ENCODE measurements at regions not wholly inside any gene's neighbourhood (a gene's known extent, or its start where the extent isn't known, plus 50 kb on each side); places are given as distances from the start of the nearest gene placed in this dataset.

GRCh38 chr1:47568763-47569162, 130.9 kb downstream of the FOXD2 start:
- no peaks in the 10 kb centered on the region for H3K9me3 ChIP-seq (ENCODE audit: control insufficient read depth in 2 of 2, insufficient read depth in 1 of 2, low read depth in 1 of 2, low read length in 1 of 2)
- 58 to 75% methylated on average over 5 of the region's 5 CpGs for WGBS, 2 donors
- no peaks in the 10 kb centered on the region for H3K27me3 ChIP-seq (ENCODE audit: control insufficient read depth in 1 of 2, insufficient read depth in 2 of 2, low read length in 2 of 2)
- H3K4me3 ChIP-seq (ENCODE audit: low read depth in 1 of 2, low read length in 2 of 2) = no peak overlapping the region
- H3K27ac ChIP-seq (ENCODE audit: low read depth in 2 of 2, low read length in 1 of 2) = no peak overlapping the region
- H3K4me1 ChIP-seq (ENCODE audit: control insufficient read depth in 2 of 2, insufficient read depth in 2 of 2, low read length in 1 of 2) = no peaks in the 10 kb centered on the region
- no peaks in the 10 kb centered on the region for H3K36me3 ChIP-seq (ENCODE audit: control insufficient read depth in 2 of 2, insufficient read depth in 2 of 2, low read length in 1 of 2)

GRCh38 chr1:47569261-47569660, 131.4 kb downstream of the FOXD2 start:
- H3K4me1 ChIP-seq (ENCODE audit: control insufficient read depth in 2 of 2, insufficient read depth in 2 of 2, low read length in 1 of 2) = no peaks in the 10 kb centered on the region
- H3K4me3 ChIP-seq (ENCODE audit: low read depth in 1 of 2, low read length in 2 of 2) = no peak overlapping the region
- no peaks in the 10 kb centered on the region for H3K27me3 ChIP-seq (ENCODE audit: control insufficient read depth in 1 of 2, insufficient read depth in 2 of 2, low read length in 2 of 2)
- no peak overlapping the region for H3K27ac ChIP-seq (ENCODE audit: low read depth in 2 of 2, low read length in 1 of 2)
- H3K9me3 ChIP-seq (ENCODE audit: control insufficient read depth in 2 of 2, insufficient read depth in 1 of 2, low read depth in 1 of 2, low read length in 1 of 2) = no peaks in the 10 kb centered on the region
- H3K36me3 ChIP-seq (ENCODE audit: control insufficient read depth in 2 of 2, insufficient read depth in 2 of 2, low read length in 1 of 2) = no peaks in the 10 kb centered on the region
- WGBS, 2 donors = 73 to 76% methylated on average over 5 of the region's 5 CpGs

GRCh38 chr1:47569681-47570470, 132.0 kb downstream of the FOXD2 start:
- Histone ChIP-seq H3K4me1 (ENCODE audit: control insufficient read depth in 2 of 2, insufficient read depth in 2 of 2, low read length in 1 of 2) (no peaks in the 10 kb centered on the region), H3K4me3 (ENCODE audit: low read depth in 1 of 2, low read length in 2 of 2) (no peak overlapping the region), H3K36me3 (ENCODE audit: control insufficient read depth in 2 of 2, insufficient read depth in 2 of 2, low read length in 1 of 2) (no peaks in the 10 kb centered on the region), H3K27me3 (ENCODE audit: control insufficient read depth in 1 of 2, insufficient read depth in 2 of 2, low read length in 2 of 2) (no peaks in the 10 kb centered on the region), H3K27ac (ENCODE audit: low read depth in 2 of 2, low read length in 1 of 2) (no peak overlapping the region), H3K9me3 (ENCODE audit: control insufficient read depth in 2 of 2, insufficient read depth in 1 of 2, low read depth in 1 of 2, low read length in 1 of 2) (no peaks in the 10 kb centered on the region)
- 27 to 30% methylated on average over 9 of the region's 9 CpGs for WGBS, 2 donors

GRCh38 chr1:47571161-47571560, 133.3 kb downstream of the FOXD2 start:
- no peaks in the 10 kb centered on the region for H3K27me3 ChIP-seq (ENCODE audit: control insufficient read depth in 1 of 2, insufficient read depth in 2 of 2, low read length in 2 of 2)
- no peak overlapping the region for H3K4me3 ChIP-seq (ENCODE audit: low read depth in 1 of 2, low read length in 2 of 2)
- WGBS, 2 donors = 81 to 87% methylated on average over 5 of the region's 5 CpGs
- H3K4me1 ChIP-seq (ENCODE audit: control insufficient read depth in 2 of 2, insufficient read depth in 2 of 2, low read length in 1 of 2) = no peaks in the 10 kb centered on the region
- no peaks in the 10 kb centered on the region for H3K36me3 ChIP-seq (ENCODE audit: control insufficient read depth in 2 of 2, insufficient read depth in 2 of 2, low read length in 1 of 2)
- no peak overlapping the region for H3K27ac ChIP-seq (ENCODE audit: low read depth in 2 of 2, low read length in 1 of 2)
- H3K9me3 ChIP-seq (ENCODE audit: control insufficient read depth in 2 of 2, insufficient read depth in 1 of 2, low read depth in 1 of 2, low read length in 1 of 2) = no peaks in the 10 kb centered on the region

- no peaks in the 10 kb centered on the region for H3K36me3 ChIP-seq (ENCODE audit: control insufficient read depth in 2 of 2, insufficient read depth in 2 of 2, low read length in 1 of 2)
- no peaks in the 10 kb centered on the region for H3K9me3 ChIP-seq (ENCODE audit: control insufficient read depth in 2 of 2, insufficient read depth in 1 of 2, low read depth in 1 of 2, low read length in 1 of 2)
- H3K4me3 ChIP-seq (ENCODE audit: low read depth in 1 of 2, low read length in 2 of 2) = no peak overlapping the region
- no peaks in the 10 kb centered on the region for H3K4me1 ChIP-seq (ENCODE audit: control insufficient read depth in 2 of 2, insufficient read depth in 2 of 2, low read length in 1 of 2)
- no peak overlapping the region for H3K27ac ChIP-seq (ENCODE audit: low read depth in 2 of 2, low read length in 1 of 2)
- no peaks in the 10 kb centered on the region for H3K27me3 ChIP-seq (ENCODE audit: control insufficient read depth in 1 of 2, insufficient read depth in 2 of 2, low read length in 2 of 2)
- 97 to 100% methylated on average over 2 of the region's 2 CpGs for WGBS, 2 donors
Measured at GRCh38 chr1:47571952-47572351, 134.1 kb downstream of the FOXD2 start.

GRCh38 chr1:47572731-47573430, 135.0 kb downstream of the FOXD2 start:
- no peaks in the 10 kb centered on the region for H3K9me3 ChIP-seq (ENCODE audit: control insufficient read depth in 2 of 2, insufficient read depth in 1 of 2, low read depth in 1 of 2, low read length in 1 of 2)
- no peaks in the 10 kb centered on the region for H3K27me3 ChIP-seq (ENCODE audit: control insufficient read depth in 1 of 2, insufficient read depth in 2 of 2, low read length in 2 of 2)
- WGBS, 2 donors = 80 to 86% methylated on average over 13 of the region's 13 CpGs
- no peaks in the 10 kb centered on the region for H3K4me1 ChIP-seq (ENCODE audit: control insufficient read depth in 2 of 2, insufficient read depth in 2 of 2, low read length in 1 of 2)
- no peaks in the 10 kb centered on the region for H3K36me3 ChIP-seq (ENCODE audit: control insufficient read depth in 2 of 2, insufficient read depth in 2 of 2, low read length in 1 of 2)
- H3K27ac ChIP-seq (ENCODE audit: low read depth in 2 of 2, low read length in 1 of 2) = no peak overlapping the region
- no peak overlapping the region for H3K4me3 ChIP-seq (ENCODE audit: low read depth in 1 of 2, low read length in 2 of 2)

- Histone ChIP-seq H3K9me3 (ENCODE audit: control insufficient read depth in 2 of 2, insufficient read depth in 1 of 2, low read depth in 1 of 2, low read length in 1 of 2) (no peaks in the 10 kb centered on the region), H3K27ac (ENCODE audit: low read depth in 2 of 2, low read length in 1 of 2) (no peak overlapping the region), H3K36me3 (ENCODE audit: control insufficient read depth in 2 of 2, insufficient read depth in 2 of 2, low read length in 1 of 2) (no peaks in the 10 kb centered on the region), H3K4me3 (ENCODE audit: low read depth in 1 of 2, low read length in 2 of 2) (no peak overlapping the region), H3K27me3 (ENCODE audit: control insufficient read depth in 1 of 2, insufficient read depth in 2 of 2, low read length in 2 of 2) (no peaks in the 10 kb centered on the region), H3K4me1 (ENCODE audit: control insufficient read depth in 2 of 2, insufficient read depth in 2 of 2, low read length in 1 of 2) (no peaks in the 10 kb centered on the region)
- WGBS, 2 donors = 88% methylated on average over 15 of the region's 15 CpGs
Measured at GRCh38 chr1:47574451-47575165, 136.8 kb downstream of the FOXD2 start.

- 88% methylated on average over 10 of the region's 10 CpGs for WGBS, 2 donors
- H3K4me1 ChIP-seq (ENCODE audit: control insufficient read depth in 2 of 2, insufficient read depth in 2 of 2, low read length in 1 of 2) = no peaks in the 10 kb centered on the region
- H3K36me3 ChIP-seq (ENCODE audit: control insufficient read depth in 2 of 2, insufficient read depth in 2 of 2, low read length in 1 of 2) = no peaks in the 10 kb centered on the region
- no peaks in the 10 kb centered on the region for H3K27me3 ChIP-seq (ENCODE audit: control insufficient read depth in 1 of 2, insufficient read depth in 2 of 2, low read length in 2 of 2)
- no peaks in the 10 kb centered on the region for H3K9me3 ChIP-seq (ENCODE audit: control insufficient read depth in 2 of 2, insufficient read depth in 1 of 2, low read depth in 1 of 2, low read length in 1 of 2)
- no peak overlapping the region for H3K27ac ChIP-seq (ENCODE audit: low read depth in 2 of 2, low read length in 1 of 2)
- no peak overlapping the region for H3K4me3 ChIP-seq (ENCODE audit: low read depth in 1 of 2, low read length in 2 of 2)
Measured at GRCh38 chr1:47575855-47576757, 138.3 kb downstream of the FOXD2 start.

- no peak overlapping the region for H3K27ac ChIP-seq (ENCODE audit: low read depth in 2 of 2, low read length in 1 of 2)
- no peaks in the 10 kb centered on the region for H3K4me1 ChIP-seq (ENCODE audit: control insufficient read depth in 2 of 2, insufficient read depth in 2 of 2, low read length in 1 of 2)
- WGBS, 2 donors = 50 to 63% methylated on average over 2 of the region's 2 CpGs
- H3K9me3 ChIP-seq (ENCODE audit: control insufficient read depth in 2 of 2, insufficient read depth in 1 of 2, low read depth in 1 of 2, low read length in 1 of 2) = no peaks in the 10 kb centered on the region
- no peaks in the 10 kb centered on the region for H3K27me3 ChIP-seq (ENCODE audit: control insufficient read depth in 1 of 2, insufficient read depth in 2 of 2, low read length in 2 of 2)
- H3K4me3 ChIP-seq (ENCODE audit: low read depth in 1 of 2, low read length in 2 of 2) = no peak overlapping the region
- H3K36me3 ChIP-seq (ENCODE audit: control insufficient read depth in 2 of 2, insufficient read depth in 2 of 2, low read length in 1 of 2) = no peaks in the 10 kb centered on the region
Measured at GRCh38 chr1:47576758-47577115, 138.9 kb downstream of the FOXD2 start.
